Fibroblast of skin of back (primary cell): ENCODE measurements at regions not wholly inside any gene's neighbourhood (a gene's known extent, or its start where the extent isn't known, plus 50 kb on each side); places are given as distances from the start of the nearest gene placed in this dataset.

Source experiments
- DNase-seq: peaks from one replicate; pipeline ENCODE4 v3.0.0-alpha.2; 2013

- no peak for DNase-seq
Measured at GRCh38 chr3:66751842-66752241, 246.3 kb upstream of the KBTBD8 start.

- DNase-seq: no peak
Measured at GRCh38 chr3:66753670-66754069, 244.4 kb upstream of the KBTBD8 start.

GRCh38 chr3:66754613-66755012, 243.5 kb upstream of the KBTBD8 start:
- no peak for DNase-seq

GRCh38 chr3:66755924-66756323, 242.2 kb upstream of the KBTBD8 start:
- DNase-seq: no peak

- no peak for DNase-seq
Measured at GRCh38 chr3:66756468-66757036, 241.6 kb upstream of the KBTBD8 start.

- no peak for DNase-seq
Measured at GRCh38 chr3:66761093-66761780, 236.9 kb upstream of the KBTBD8 start.

GRCh38 chr3:66762916-66763693, 235.0 kb upstream of the KBTBD8 start:
- no peak for DNase-seq

- DNase-seq: no peak
Measured at GRCh38 chr3:66778107-66778506, 220.0 kb upstream of the KBTBD8 start.

GRCh38 chr3:66778777-66779176, 219.3 kb upstream of the KBTBD8 start:
- DNase-seq: no peak

- DNase-seq: no peak
Measured at GRCh38 chr3:66785191-66785909, 212.8 kb upstream of the KBTBD8 start.

- no peak for DNase-seq
Measured at GRCh38 chr3:66789580-66790237, 208.4 kb upstream of the KBTBD8 start.

GRCh38 chr3:66792086-66792485, 206.0 kb upstream of the KBTBD8 start:
- DNase-seq: no peak

GRCh38 chr3:66795365-66795764, 202.7 kb upstream of the KBTBD8 start:
- peak; percentile 80 for DNase-seq

GRCh38 chr3:66796343-66796742, 201.8 kb upstream of the KBTBD8 start:
- DNase-seq: no peak

- DNase-seq: peak; percentile 72
Measured at GRCh38 chr3:66797889-66798560, 200.1 kb upstream of the KBTBD8 start.

GRCh38 chr3:66800941-66801545, 197.1 kb upstream of the KBTBD8 start:
- DNase-seq: peak; percentile 36

- DNase-seq: no peak
Measured at GRCh38 chr3:66803206-66803605, 194.9 kb upstream of the KBTBD8 start.

- DNase-seq: no peak
Measured at GRCh38 chr3:66803721-66804695, 194.1 kb upstream of the KBTBD8 start.

GRCh38 chr3:66808891-66809594, 189.1 kb upstream of the KBTBD8 start:
- DNase-seq: no peak

- no peak for DNase-seq
Measured at GRCh38 chr3:66809595-66809958, 188.5 kb upstream of the KBTBD8 start.
